Mesodermal cell (in vitro differentiated cells): ENCODE measurements at regions not wholly inside any gene's neighbourhood (a gene's known extent, or its start where the extent isn't known, plus 50 kb on each side); places are given as distances from the start of the nearest gene placed in this dataset.

Experiments
- H3K27ac ChIP-seq: 2 replicates; pipeline ENCODE4 v1.7.0; 2013; ENCODE audit warnings: mild to moderate bottlenecking, low read depth, low read length, moderate library complexity; ENCODE audit not compliant: severe bottlenecking
- H3K36me3 ChIP-seq: 2 replicates; pipeline ENCODE4 v1.7.1; 2013; ENCODE audit warnings: mild to moderate bottlenecking, low read length, moderate library complexity; ENCODE audit not compliant: control insufficient read depth, insufficient read depth
- H3K4me1 ChIP-seq: one replicate; pipeline ENCODE4 v1.7.1; 2013; ENCODE audit warnings: mild to moderate bottlenecking, low read length; ENCODE audit not compliant: insufficient read depth, control insufficient read depth, poor library complexity, severe bottlenecking
- H3K4me3 ChIP-seq: 2 replicates; pipeline ENCODE4 v1.7.0; 2013; ENCODE audit warnings: low read length, control low read depth, mild to moderate bottlenecking; ENCODE audit not compliant: insufficient read depth, poor library complexity, severe bottlenecking; ENCODE audit errors: extremely low read depth
- H3K9me3 ChIP-seq: 2 replicates; pipeline ENCODE4 v1.7.1; 2013; ENCODE audit warnings: mild to moderate bottlenecking, low read length, moderate library complexity; ENCODE audit not compliant: control insufficient read depth
- WGBS, 2 experiments: methylation state at CpG; one replicate each; pipeline ENCODE4 v1.1.5; 2013; ENCODE audit warnings: missing lambda C conversion rate in 2 of 2; ENCODE audit not compliant: insufficient coverage in 2 of 2; 5-methylcytosine and 5-hydroxymethylcytosine counted together

DNA sequence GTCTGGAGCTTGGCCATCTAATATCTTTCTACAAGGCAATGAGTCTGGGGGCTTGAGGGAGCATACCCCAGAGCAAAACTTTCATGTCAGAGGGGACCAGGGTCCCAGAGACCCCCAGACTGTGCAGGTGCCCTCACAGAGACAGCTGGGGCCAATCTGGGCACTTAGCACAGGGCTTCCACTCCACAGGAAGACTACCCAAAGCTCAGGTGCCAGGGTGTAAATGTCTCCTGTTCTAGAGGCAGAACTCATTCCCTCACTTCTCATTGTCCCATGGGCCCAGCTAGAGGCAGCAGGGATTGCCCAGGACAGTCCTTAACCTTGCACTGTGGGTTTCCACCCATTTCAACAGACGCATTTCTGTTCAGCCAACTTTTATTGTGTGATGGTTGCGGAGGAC is 246.9 kb downstream of the ACTR3B start:
- H3K9me3 ChIP-seq, result no peaks in the 10 kb centered on the region
- H3K36me3 ChIP-seq, result no peaks in the 10 kb centered on the region
- H3K4me3 ChIP-seq, result no peak overlapping the region
- H3K27ac ChIP-seq, result no peak overlapping the region
- no peaks in the 10 kb centered on the region for H3K4me1 ChIP-seq
- 83% methylated on average over 2 of the region's 2 CpGs; no CpG with 5 or more reads in 1 of the 2 experiments for WGBS, 2 experiments

GRCh38 chr7:153006911-153007310 is 247.4 kb downstream of the ACTR3B start:
- Histone ChIP-seq H3K27ac (no peak overlapping the region), H3K9me3 (no peaks in the 10 kb centered on the region), H3K36me3 (no peaks in the 10 kb centered on the region), H3K4me1 (no peaks in the 10 kb centered on the region), H3K4me3 (no peak overlapping the region)
- WGBS, 2 experiments, result 78 to 95% methylated on average over 3 to 5 of the region's 8 CpGs

- no peak overlapping the region for H3K27ac ChIP-seq
- H3K9me3 ChIP-seq, result no peaks in the 10 kb centered on the region
- H3K4me1 ChIP-seq, result no peaks in the 10 kb centered on the region
- 81 to 95% methylated on average over 6 to 7 of the region's 10 CpGs for WGBS, 2 experiments
- H3K36me3 ChIP-seq, result no peaks in the 10 kb centered on the region
- H3K4me3 ChIP-seq, result no peak overlapping the region
Observed at GRCh38 chr7:153010416-153010815, 250.9 kb downstream of the ACTR3B start.

GRCh38 chr7:153012203-153012602 is 252.7 kb downstream of the ACTR3B start:
- Histone ChIP-seq H3K4me3 (no peak overlapping the region), H3K9me3 (no peaks in the 10 kb centered on the region), H3K27ac (no peak overlapping the region), H3K4me1 (no peaks in the 10 kb centered on the region), H3K36me3 (no peaks in the 10 kb centered on the region)
- WGBS, 2 experiments, result no CpG with 5 or more reads among the region's 4 CpGs

GRCh38 chr7:153017223-153017622 is 257.7 kb downstream of the ACTR3B start:
- Histone ChIP-seq H3K4me3 (no peak overlapping the region), H3K36me3 (no peaks in the 10 kb centered on the region), H3K4me1 (no peaks in the 10 kb centered on the region), H3K9me3 (no peaks in the 10 kb centered on the region), H3K27ac (no peak overlapping the region)
- WGBS, 2 experiments, result 72 to 75% methylated on average over 14 of the region's 14 CpGs

DNA sequence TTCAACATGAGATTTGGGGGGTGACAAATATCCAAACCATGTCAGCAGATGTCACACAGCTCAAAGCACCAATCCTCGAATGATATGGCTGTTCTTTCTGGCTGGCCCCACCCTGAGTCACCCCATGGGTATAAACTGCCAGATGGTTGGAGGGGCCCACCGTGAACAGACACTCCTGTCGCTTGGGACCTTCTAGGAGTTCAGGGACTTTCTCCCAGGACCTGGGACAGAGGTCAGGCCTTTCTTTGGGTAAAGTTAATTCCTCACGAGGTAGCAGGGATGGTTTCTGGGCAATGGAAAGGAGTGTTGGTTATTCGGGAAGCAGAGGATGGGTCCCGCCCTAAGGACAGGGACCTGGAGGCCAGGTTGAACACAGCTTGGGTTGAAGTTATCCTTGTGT is 262.0 kb downstream of the ACTR3B start:
- H3K27ac ChIP-seq, result no peak overlapping the region
- WGBS, 2 experiments, result 88 to 96% methylated on average over 6 of the region's 6 CpGs
- no peaks in the 10 kb centered on the region for H3K9me3 ChIP-seq
- H3K36me3 ChIP-seq, result no peaks in the 10 kb centered on the region
- no peaks in the 10 kb centered on the region for H3K4me1 ChIP-seq
- no peak overlapping the region for H3K4me3 ChIP-seq

DNA sequence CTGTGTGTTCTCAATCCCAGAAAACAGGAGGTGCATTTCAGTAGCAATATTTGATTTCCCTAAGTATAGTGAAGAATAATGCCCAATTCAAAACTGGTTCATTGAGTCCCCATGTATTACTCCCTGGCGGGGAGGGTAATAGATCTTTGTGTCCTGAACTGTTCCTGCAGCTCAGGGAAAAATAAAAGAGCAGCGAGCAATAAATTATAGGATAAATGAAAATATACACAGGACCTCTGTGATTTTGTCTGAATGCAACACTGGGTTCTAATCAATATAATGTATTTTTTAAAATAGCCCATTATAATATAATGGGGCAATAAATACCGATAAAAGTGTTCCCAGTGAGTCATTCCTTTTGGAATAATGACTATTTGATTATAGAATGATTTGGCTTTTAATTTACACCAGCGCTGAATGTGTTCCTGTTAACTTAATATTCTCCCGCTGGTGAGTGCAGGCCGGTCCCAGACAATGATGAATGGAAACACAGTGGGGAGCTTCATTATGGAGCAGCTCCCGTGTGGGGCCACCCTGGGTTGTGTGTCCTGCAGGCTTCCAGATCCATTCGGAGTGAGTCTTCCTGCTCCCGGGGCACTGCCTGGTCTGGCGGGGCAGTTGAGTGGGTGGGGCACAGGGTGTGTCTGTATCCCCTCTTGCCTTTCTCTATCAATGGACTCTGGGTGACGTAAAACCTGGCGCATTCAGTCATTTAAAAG is 263.1 kb downstream of the ACTR3B start:
- WGBS, 2 experiments, result 47 to 53% methylated on average over 4 to 8 of the region's 12 CpGs
- H3K4me3 ChIP-seq, result no peak overlapping the region
- H3K36me3 ChIP-seq, result no peaks in the 10 kb centered on the region
- H3K4me1 ChIP-seq, result no peaks in the 10 kb centered on the region
- H3K27ac ChIP-seq, result no peak overlapping the region
- H3K9me3 ChIP-seq, result no peaks in the 10 kb centered on the region

GRCh38 chr7:153023194-153023592 is 263.6 kb downstream of the ACTR3B start:
- WGBS, 2 experiments, result 77 to 84% methylated on average over 5 to 7 of the region's 7 CpGs
- Histone ChIP-seq H3K27ac (no peak overlapping the region), H3K36me3 (no peaks in the 10 kb centered on the region)

GRCh38 chr7:153027210-153027609 is 267.7 kb downstream of the ACTR3B start:
- Histone ChIP-seq H3K4me3 (no peak overlapping the region), H3K9me3 (no peaks in the 10 kb centered on the region), H3K36me3 (no peaks in the 10 kb centered on the region), H3K27ac (no peak overlapping the region), H3K4me1 (no peaks in the 10 kb centered on the region)
- WGBS, 2 experiments, result 88 to 89% methylated on average over 9 to 11 of the region's 11 CpGs

More at GRCh38 chr7:153023194-153023592, 263.6 kb downstream of the ACTR3B start:
- H3K4me1 ChIP-seq, result no peaks in the 10 kb centered on the region
- H3K9me3 ChIP-seq, result no peaks in the 10 kb centered on the region
- H3K4me3 ChIP-seq, result no peak overlapping the region

DNA sequence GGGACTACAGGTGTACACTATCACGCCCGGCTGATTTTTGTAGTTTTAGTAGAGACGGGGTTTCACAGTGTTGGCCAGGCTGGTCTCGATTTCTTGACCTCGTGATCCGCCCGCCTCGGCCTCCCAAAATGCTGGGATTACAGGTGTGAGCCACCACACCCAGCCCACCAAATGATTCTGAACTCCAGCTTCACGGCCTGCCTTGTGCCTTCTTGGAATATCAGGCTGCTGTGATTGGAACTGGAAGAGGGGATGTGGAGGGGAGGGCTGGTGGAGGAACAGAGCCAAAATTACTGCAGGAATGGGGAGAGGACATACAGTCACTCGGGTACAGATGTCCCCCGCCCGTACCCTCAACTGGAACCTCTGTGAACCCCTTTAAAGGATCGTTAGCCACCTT is 268.4 kb downstream of the ACTR3B start:
- Histone ChIP-seq H3K4me3 (no peak overlapping the region), H3K4me1 (no peaks in the 10 kb centered on the region), H3K27ac (no peak overlapping the region), H3K9me3 (no peaks in the 10 kb centered on the region), H3K36me3 (no peaks in the 10 kb centered on the region)
- WGBS, 2 experiments, result 85 to 87% methylated on average over 9 of the region's 13 CpGs

GRCh38 chr7:153030976-153031375 is 271.4 kb downstream of the ACTR3B start:
- H3K27ac ChIP-seq, result no peak overlapping the region
- no CpG with 5 or more reads among the region's 5 CpGs for WGBS, 2 experiments
- H3K9me3 ChIP-seq, result no peaks in the 10 kb centered on the region
- H3K4me1 ChIP-seq, result no peaks in the 10 kb centered on the region
- H3K36me3 ChIP-seq, result no peaks in the 10 kb centered on the region
- H3K4me3 ChIP-seq, result no peak overlapping the region
